Stimulated activated naive B cell treated with anti-CD40 and anti-IgM and Interleukin-4, amounts not matched to agents 10 μg/mL and 1 μg/mL and 100 μg/mL, for 72 hours (primary cell): ENCODE measurements at regions not wholly inside any gene's neighbourhood (a gene's known extent, or its start where the extent isn't known, plus 50 kb on each side); places are given as distances from the start of the nearest gene placed in this dataset.
"Not testable (repeated sequence)": the region's sequence is repeated elsewhere in the genome, so short reads cannot be mapped to it uniquely, and the experiment has no call there.

Experiments
- ATAC-seq, 2 donors: fragments of 150-1000 bp; cut with Tn5 transposase; replicated peaks; 2 replicates each; pipeline ENCODE4 v1.10.0; 2021; ENCODE audit warnings: moderate library complexity in 1 of 2
- DNase-seq: peaks from one replicate; pipeline ENCODE4 v3.0.0; 2021
- H3K27ac Mint-ChIP-seq: one replicate; pipeline ENCODE4 v1.8.0; 2022; ENCODE audit warnings: mild to moderate bottlenecking, mixed read lengths
- H3K27me3 Mint-ChIP-seq, 2 donors: one replicate each; pipeline ENCODE4 v1.8.0; 2022; ENCODE audit warnings: mixed read lengths in 2 of 2
- H3K36me3 Mint-ChIP-seq, 2 donors: one replicate each; pipeline ENCODE4 v1.8.0; 2022; ENCODE audit warnings: mixed read lengths in 2 of 2, mild to moderate bottlenecking in 1 of 2
- H3K4me1 Mint-ChIP-seq, 2 donors: one replicate each; pipeline ENCODE4 v1.8.0; 2022; ENCODE audit warnings: mixed read lengths in 2 of 2, mild to moderate bottlenecking in 1 of 2
- H3K4me3 Mint-ChIP-seq, 2 donors: one replicate each; pipeline ENCODE4 v1.8.0; 2022; ENCODE audit warnings: mild to moderate bottlenecking in 2 of 2, mixed read lengths in 2 of 2, moderate library complexity in 1 of 2
- H3K9me3 Mint-ChIP-seq, 2 donors: one replicate each; pipeline ENCODE4 v1.8.0; 2022; ENCODE audit warnings: mixed read lengths in 2 of 2, mild to moderate bottlenecking in 1 of 2

GRCh38 chr3:118791246-118791645 is 243.4 kb downstream of the IGSF11 start:
- H3K27me3 Mint-ChIP-seq = no peaks in the 10 kb centered on the region
- ATAC-seq (no peak), DNase-seq (no peak)
- no peak overlapping the region for H3K27ac Mint-ChIP-seq
- H3K4me1 Mint-ChIP-seq = no peaks in the 10 kb centered on the region
- no peaks in the 10 kb centered on the region for H3K9me3 Mint-ChIP-seq
- H3K4me3 Mint-ChIP-seq = no peak overlapping the region
- H3K36me3 Mint-ChIP-seq = no peaks in the 10 kb centered on the region

- no peaks in the 10 kb centered on the region for H3K9me3 Mint-ChIP-seq
- no peaks in the 10 kb centered on the region for H3K4me1 Mint-ChIP-seq
- no peaks in the 10 kb centered on the region for H3K27me3 Mint-ChIP-seq
- no peak overlapping the region for H3K4me3 Mint-ChIP-seq
- no peaks in the 10 kb centered on the region for H3K36me3 Mint-ChIP-seq
- DNase-seq (no peak), ATAC-seq (no peak)
- H3K27ac Mint-ChIP-seq = no peak overlapping the region
Observed at GRCh38 chr3:118792191-118792590, 242.5 kb downstream of the IGSF11 start.

GRCh38 chr3:118793176-118793575 is 241.5 kb downstream of the IGSF11 start:
- no peak for ATAC-seq
- no peak for DNase-seq
- Mint-ChIP-seq H3K4me1 (no peaks in the 10 kb centered on the region), H3K27ac (no peak overlapping the region), H3K36me3 (no peaks in the 10 kb centered on the region), H3K4me3 (no peak overlapping the region), H3K27me3 (no peaks in the 10 kb centered on the region), H3K9me3 (no peaks in the 10 kb centered on the region)

DNA sequence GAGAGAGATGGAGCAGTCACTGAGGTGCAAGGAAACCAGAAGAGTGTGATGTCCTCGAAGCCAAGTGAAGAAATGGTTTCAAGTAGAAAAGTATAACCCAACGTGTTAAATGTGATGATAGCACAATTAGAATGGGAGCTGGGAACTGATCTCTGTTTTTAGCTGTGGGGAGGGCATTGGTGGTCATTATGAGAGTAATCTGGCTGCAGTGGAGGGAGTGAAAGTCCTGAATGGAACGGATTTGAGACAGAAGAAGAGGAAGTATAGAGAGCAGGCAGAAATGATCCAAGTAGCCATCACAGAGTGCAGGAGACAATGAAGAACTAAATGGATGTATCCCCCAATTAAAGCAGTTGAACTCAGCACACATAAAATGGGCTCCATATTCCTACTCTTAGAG is 235.3 kb downstream of the IGSF11 start:
- no peak for ATAC-seq
- Mint-ChIP-seq H3K27ac (no peak overlapping the region), H3K36me3 (no peaks in the 10 kb centered on the region), H3K4me1 (no peaks in the 10 kb centered on the region), H3K4me3 (no peak overlapping the region), H3K27me3 (no peaks in the 10 kb centered on the region), H3K9me3 (peaks cover 0 to 3% of the 10 kb centered on the region in 2 donors)
- DNase-seq = no peak

DNA sequence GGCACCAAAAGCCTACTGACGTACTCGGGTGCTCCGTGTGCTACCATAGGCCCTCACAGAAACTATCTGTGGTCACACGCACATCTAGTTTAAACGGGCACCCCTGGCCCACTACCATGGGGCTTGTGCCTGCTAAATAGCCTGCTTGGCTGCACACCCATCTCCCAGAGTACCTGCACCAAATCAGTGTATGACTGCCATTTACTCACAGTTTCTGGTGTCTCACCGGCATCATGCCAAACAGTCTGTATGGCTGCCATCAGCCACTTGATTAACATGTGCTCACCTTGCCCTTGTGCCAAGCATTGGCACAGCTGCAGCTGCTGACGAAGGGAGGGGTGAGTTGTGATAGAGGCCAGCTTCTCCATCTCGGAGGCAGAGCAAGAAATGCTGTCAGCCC is 232.7 kb downstream of the IGSF11 start:
- DNase-seq (no peak), ATAC-seq (no peak)
- Mint-ChIP-seq H3K9me3 (peaks cover 0 to 3% of the 10 kb centered on the region in 2 donors), H3K4me3 (no peak overlapping the region), H3K36me3 (no peaks in the 10 kb centered on the region), H3K4me1 (no peaks in the 10 kb centered on the region), H3K27me3 (no peaks in the 10 kb centered on the region), H3K27ac (no peak overlapping the region)

- DNase-seq (no peak), ATAC-seq (no peak)
- no peak overlapping the region for H3K4me3 Mint-ChIP-seq
- peaks cover 3 to 4% of the 10 kb centered on the region in 2 donors for H3K9me3 Mint-ChIP-seq
- H3K27me3 Mint-ChIP-seq = no peaks in the 10 kb centered on the region
- no peak overlapping the region for H3K27ac Mint-ChIP-seq
- H3K4me1 Mint-ChIP-seq = no peaks in the 10 kb centered on the region
- H3K36me3 Mint-ChIP-seq = no peaks in the 10 kb centered on the region
Observed at GRCh38 chr3:118802325-118803095, 232.1 kb downstream of the IGSF11 start.

GRCh38 chr3:118803096-118803476 is 231.6 kb downstream of the IGSF11 start:
- Mint-ChIP-seq H3K27ac (no peak overlapping the region), H3K9me3 (peaks cover 3 to 4% of the 10 kb centered on the region in 2 donors), H3K27me3 (no peaks in the 10 kb centered on the region), H3K4me1 (no peaks in the 10 kb centered on the region), H3K36me3 (no peaks in the 10 kb centered on the region), H3K4me3 (no peak overlapping the region)
- ATAC-seq (no peak), DNase-seq (no peak)

DNA sequence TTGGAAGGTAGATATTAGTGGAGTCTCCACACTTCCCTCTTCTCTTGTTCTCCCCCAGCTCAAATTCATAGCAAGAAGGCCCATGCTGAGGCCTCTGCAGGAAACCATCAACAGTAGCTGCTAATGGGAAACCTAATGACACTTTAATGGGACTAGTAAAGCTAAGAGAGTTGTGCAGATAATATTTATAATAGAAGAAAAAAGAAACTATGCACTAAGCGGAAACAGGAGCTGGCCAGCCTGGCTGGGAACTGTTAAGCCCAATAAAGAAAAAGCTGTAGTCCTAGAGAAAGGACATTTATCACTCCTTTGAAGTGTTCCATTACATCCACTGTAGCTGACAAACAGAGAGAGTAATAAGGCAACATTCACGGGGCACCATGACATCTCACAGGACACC is 229.6 kb downstream of the IGSF11 start:
- Mint-ChIP-seq H3K9me3 (peaks cover 0 to 4% of the 10 kb centered on the region in 2 donors), H3K27me3 (peaks cover 0 to 3% of the 10 kb centered on the region in 2 donors), H3K4me3 (no peak overlapping the region), H3K4me1 (peaks cover 0 to 4% of the 10 kb centered on the region in 2 donors), H3K36me3 (no peaks in the 10 kb centered on the region), H3K27ac (no peak overlapping the region)
- ATAC-seq = no peak
- no peak for DNase-seq

DNA sequence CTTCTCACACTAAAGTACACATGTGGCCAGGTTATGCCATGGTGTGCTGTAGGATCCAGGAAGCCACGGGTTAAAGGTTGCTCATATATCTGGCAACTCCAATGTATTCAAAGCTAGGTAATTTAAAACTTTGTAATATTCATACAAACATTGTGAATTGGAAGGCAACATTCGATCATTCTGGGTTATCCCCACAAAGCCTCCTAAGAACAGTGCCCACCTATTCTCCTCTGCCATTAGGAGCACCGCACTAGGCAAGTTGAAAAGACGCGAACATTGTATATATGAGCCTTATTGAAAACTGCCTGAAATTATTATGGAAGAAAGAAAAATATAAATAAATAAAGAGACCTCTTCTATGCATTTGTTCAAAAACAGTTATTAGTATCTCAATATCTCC is 228.2 kb downstream of the IGSF11 start:
- Mint-ChIP-seq H3K27ac (no peak overlapping the region), H3K9me3 (peaks cover 0 to 4% of the 10 kb centered on the region in 2 donors), H3K27me3 (peaks cover 0 to 3% of the 10 kb centered on the region in 2 donors), H3K4me1 (peaks cover 0 to 4% of the 10 kb centered on the region in 2 donors), H3K4me3 (no peak overlapping the region), H3K36me3 (no peaks in the 10 kb centered on the region)
- no peak for ATAC-seq
- no peak for DNase-seq

DNA sequence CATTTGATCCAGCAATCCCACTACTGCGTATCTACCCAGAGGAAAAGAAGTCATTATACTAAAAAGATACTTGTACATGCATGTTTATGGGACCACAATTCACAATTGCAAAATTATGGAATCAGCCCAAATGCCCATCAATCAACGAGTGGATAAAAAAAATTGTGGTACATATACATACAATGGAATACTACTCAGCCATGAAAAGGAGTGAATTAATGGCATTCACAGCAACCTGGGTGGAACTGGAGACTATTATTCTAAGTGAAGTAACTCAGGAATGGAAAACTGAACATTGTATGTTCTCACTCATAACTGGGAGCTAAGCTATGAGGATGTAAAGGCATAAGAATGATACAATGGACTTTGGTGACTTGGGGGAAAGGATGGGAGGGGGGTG is 227.3 kb downstream of the IGSF11 start:
- not testable (repeated sequence) for H3K36me3 Mint-ChIP-seq, H3K27ac Mint-ChIP-seq, DNase-seq, H3K4me1 Mint-ChIP-seq, ATAC-seq, H3K9me3 Mint-ChIP-seq, H3K4me3 Mint-ChIP-seq, H3K27me3 Mint-ChIP-seq

- no peak overlapping the region for H3K27ac Mint-ChIP-seq
- H3K9me3 Mint-ChIP-seq = peaks cover 0 to 4% of the 10 kb centered on the region in 2 donors
- H3K4me1 Mint-ChIP-seq = peaks cover 0 to 6% of the 10 kb centered on the region in 2 donors
- DNase-seq (no peak), ATAC-seq (no peak)
- H3K27me3 Mint-ChIP-seq = peaks cover 0 to 3% of the 10 kb centered on the region in 2 donors
- H3K4me3 Mint-ChIP-seq = no peak overlapping the region
- H3K36me3 Mint-ChIP-seq = no peaks in the 10 kb centered on the region
Observed at GRCh38 chr3:118808723-118809122, 225.9 kb downstream of the IGSF11 start.

DNA sequence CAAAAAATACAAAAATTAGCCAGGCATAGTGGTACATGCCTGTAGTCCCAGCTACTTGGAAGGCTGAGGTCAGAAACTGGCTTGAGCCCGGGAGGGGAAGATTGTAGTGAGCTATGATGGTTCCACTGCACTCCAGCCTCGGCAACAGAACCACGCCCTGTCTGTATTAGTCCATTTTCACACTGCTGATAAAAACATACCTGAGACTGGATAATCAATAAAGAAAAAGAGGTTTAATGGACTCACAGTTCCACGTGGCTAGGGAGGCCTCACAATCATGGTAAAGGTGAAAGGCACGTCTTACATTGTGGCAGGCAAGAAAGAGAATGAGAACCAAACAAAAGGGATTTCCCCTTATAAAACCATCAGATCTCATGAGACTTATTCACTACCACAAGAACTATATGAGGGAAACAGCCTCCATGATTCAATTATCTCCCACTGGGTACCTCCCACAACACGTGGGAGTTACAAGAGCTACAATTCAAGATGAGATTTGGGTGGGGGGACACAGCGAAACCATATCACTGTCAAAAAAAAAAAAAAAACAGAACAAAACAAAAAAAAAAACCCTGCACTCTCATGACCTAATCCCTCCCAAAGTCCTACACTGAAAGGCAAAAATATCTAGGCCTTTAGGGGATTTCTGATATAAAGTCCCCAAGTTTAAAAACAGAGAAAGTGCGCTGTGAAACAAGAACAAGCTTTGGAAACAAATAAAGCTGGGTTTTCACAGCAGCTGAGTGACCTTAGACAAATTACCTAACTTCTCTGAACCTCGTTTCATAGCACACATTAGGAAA is 224.7 kb downstream of the IGSF11 start:
- DNase-seq (peak; percentile 6), ATAC-seq (peak; percentile 72 to 84)
- H3K9me3 Mint-ChIP-seq = peaks cover 0 to 4% of the 10 kb centered on the region in 2 donors
- no peak overlapping the region for H3K4me3 Mint-ChIP-seq
- H3K27ac Mint-ChIP-seq = no peak overlapping the region
- H3K27me3 Mint-ChIP-seq = peaks cover 0 to 3% of the 10 kb centered on the region in 2 donors
- peaks cover 0 to 6% of the 10 kb centered on the region in 2 donors for H3K4me1 Mint-ChIP-seq
- no peaks in the 10 kb centered on the region for H3K36me3 Mint-ChIP-seq

GRCh38 chr3:118810499-118811035 is 224.1 kb downstream of the IGSF11 start:
- H3K4me1 Mint-ChIP-seq = peaks cover 0 to 6% of the 10 kb centered on the region in 2 donors
- ATAC-seq = peak in 1 of 2 donors; percentile 3

GRCh38 chr3:118811236-118811732 is 223.4 kb downstream of the IGSF11 start:
- H3K27ac Mint-ChIP-seq = no peak overlapping the region

More at GRCh38 chr3:118810499-118811035, 224.1 kb downstream of the IGSF11 start:
- no peak for DNase-seq
- Mint-ChIP-seq H3K4me3 (no peak overlapping the region), H3K36me3 (no peaks in the 10 kb centered on the region), H3K27ac (no peak overlapping the region), H3K27me3 (peaks cover 0 to 3% of the 10 kb centered on the region in 2 donors), H3K9me3 (peaks cover 0 to 4% of the 10 kb centered on the region in 2 donors)

More at GRCh38 chr3:118811236-118811732, 223.4 kb downstream of the IGSF11 start:
- Mint-ChIP-seq H3K4me3 (no peak overlapping the region), H3K9me3 (peaks cover 0 to 4% of the 10 kb centered on the region in 2 donors), H3K27me3 (peaks cover 0 to 3% of the 10 kb centered on the region in 2 donors), H3K36me3 (no peaks in the 10 kb centered on the region), H3K4me1 (peaks cover 0 to 6% of the 10 kb centered on the region in 2 donors)
- ATAC-seq = no peak
- DNase-seq = no peak
